CD14-positive monocyte (primary cell): ENCODE measurements at regions not wholly inside any gene's neighbourhood (a gene's known extent, or its start where the extent isn't known, plus 50 kb on each side); places are given as distances from the start of the nearest gene placed in this dataset.

Experiments
- DNase-seq, 3 donors: peaks; one replicate each; pipeline ENCODE4 v3.0.0-alpha.2; 2011 to 2022
- H2AFZ ChIP-seq: 2 replicates; pipeline ENCODE4 v1.6.0; 2012; ENCODE audit warnings: mild to moderate bottlenecking, low read depth, low read length, inconsistent platforms; ENCODE audit not compliant: insufficient read depth, poor library complexity, severe bottlenecking
- H3K27ac ChIP-seq, 2 donors: 1 replicate in 1 of 2; 2 replicates in 1 of 2; pipeline ENCODE4 v1.5.1; 2012 to 2013; ENCODE audit warnings: low read length in 2 of 2, control low read depth in 1 of 2, inconsistent platforms in 1 of 2, low read depth in 1 of 2, mild to moderate bottlenecking in 1 of 2
- H3K27me3 ChIP-seq, 2 donors: one replicate each; pipeline versions ENCODE4 v1.6.0 to v1.6.1; 2011 to 2013; ENCODE audit warnings: low read length in 2 of 2; ENCODE audit not compliant: control insufficient read depth in 2 of 2, insufficient read depth in 2 of 2
- H3K36me3 ChIP-seq, 2 donors: replicated peaks in 1 of 2; 1 replicate in 1 of 2; 2 replicates in 1 of 2; pipeline versions ENCODE4 v1.5.1 to v1.6.1; 2012 to 2013; ENCODE audit warnings: low read length in 2 of 2, control low read depth in 1 of 2, inconsistent platforms in 1 of 2, mild to moderate bottlenecking in 1 of 2; ENCODE audit not compliant: insufficient read depth in 2 of 2, control insufficient read depth in 1 of 2
- H3K4me1 ChIP-seq, 2 donors: 1 replicate in 1 of 2; 2 replicates in 1 of 2; pipeline versions ENCODE4 v1.5.1 to v1.6.1; 2012 to 2013; ENCODE audit warnings: low read length in 2 of 2, control low read depth in 1 of 2, inconsistent platforms in 1 of 2, mild to moderate bottlenecking in 1 of 2, moderate library complexity in 1 of 2; ENCODE audit not compliant: insufficient read depth in 2 of 2, control insufficient read depth in 1 of 2
- H3K4me2 ChIP-seq: replicated peaks from 2 replicates; pipeline ENCODE3; 2012; ENCODE audit warnings: low read length, moderate library complexity, mild to moderate bottlenecking; ENCODE audit not compliant: poor library complexity, severe bottlenecking; ENCODE audit errors: extremely low read depth
- H3K4me3 ChIP-seq, 3 experiments: fragments of 200-600 bp in 1 of 3; sonication (generic) in 1 of 3; replicated peaks in 1 of 3; 1 replicate in 2 of 3; 2 replicates in 1 of 3; pipeline ENCODE4 v1.5.1; 2011 to 2013; ENCODE audit warnings: low read length in 3 of 3, mild to moderate bottlenecking in 3 of 3, control low read depth in 2 of 3, low read depth in 2 of 3, inconsistent platforms in 1 of 3, moderate library complexity in 1 of 3
- H3K79me2 ChIP-seq: 2 replicates; pipeline ENCODE4 v1.6.0; 2012; ENCODE audit warnings: mild to moderate bottlenecking, control low read depth, inconsistent platforms, low read length, moderate library complexity; ENCODE audit not compliant: insufficient read depth
- H3K9ac ChIP-seq: 2 replicates; pipeline ENCODE4 v1.6.0; 2017; ENCODE audit warnings: low read length, mild to moderate bottlenecking; ENCODE audit not compliant: insufficient read depth, poor library complexity, severe bottlenecking
- H3K9me3 ChIP-seq, 2 donors: replicated peaks in 1 of 2; 1 replicate in 1 of 2; 2 replicates in 1 of 2; pipeline versions ENCODE4 v1.5.1 to v1.6.1; 2012 to 2013; ENCODE audit warnings: low read length in 2 of 2, control low read depth in 1 of 2; ENCODE audit not compliant: control insufficient read depth in 1 of 2, insufficient read depth in 1 of 2
- H4K20me1 ChIP-seq: 2 replicates; pipeline ENCODE4 v1.6.0; 2012; ENCODE audit warnings: mild to moderate bottlenecking, low read length, control low read depth, moderate library complexity; ENCODE audit not compliant: insufficient read depth
- H3K27ac Mint-ChIP-seq, 7 donors: one replicate each; pipeline ENCODE4 v1.8.0; 2020; ENCODE audit warnings: mild to moderate bottlenecking in 7 of 7, mixed read lengths in 7 of 7, moderate library complexity in 6 of 7, inconsistent platforms in 2 of 7
- H3K27me3 Mint-ChIP-seq, 3 donors: one replicate each; pipeline ENCODE4 v1.8.0; 2021 to 2022; ENCODE audit warnings: low read depth in 3 of 3, mild to moderate bottlenecking in 3 of 3, mixed read lengths in 3 of 3, moderate library complexity in 3 of 3, inconsistent platforms in 1 of 3
- H3K36me3 Mint-ChIP-seq, 2 donors: one replicate each; pipeline ENCODE4 v1.8.0; 2020; ENCODE audit warnings: mixed read lengths in 2 of 2, inconsistent platforms in 1 of 2, mild to moderate bottlenecking in 1 of 2
- H3K4me1 Mint-ChIP-seq: one replicate; pipeline ENCODE4 v1.8.0; 2020; ENCODE audit warnings: mild to moderate bottlenecking, mixed read lengths
- H3K4me3 Mint-ChIP-seq, 2 donors: one replicate each; pipeline ENCODE4 v1.8.0; 2020; ENCODE audit warnings: mild to moderate bottlenecking in 2 of 2, mixed read lengths in 2 of 2, moderate library complexity in 1 of 2
- H3K9me3 Mint-ChIP-seq, 7 donors: one replicate each; pipeline ENCODE4 v1.8.0; 2020 to 2022; ENCODE audit warnings: mixed read lengths in 7 of 7, mild to moderate bottlenecking in 6 of 7, moderate library complexity in 6 of 7, inconsistent platforms in 2 of 7
- CTCF ChIP-seq: fragments of 200-600 bp; IDR thresholded peaks from one replicate; pipeline ENCODE4 v1.8.0; 2022; ENCODE audit warnings: antibody characterized with exemption, mild to moderate bottlenecking
- WGBS: methylation state at CpG from one replicate; pipeline ENCODE4 v1.1.5; 2013; ENCODE audit warnings: missing lambda C conversion rate; ENCODE audit not compliant: insufficient coverage; 5-methylcytosine and 5-hydroxymethylcytosine counted together
- intact Hi-C, 2 donors: fragments of 100-400 bp; cut with micrococcal nuclease; formaldehyde crosslinking; loops; one replicate each; pipeline versions ENCODE4 v1.15.0 to v1.15.1; 2023

GRCh38 chr5:136636001-136636400, 270.7 kb upstream of the TRPC7 start:
- no peak overlapping the region for H3K9ac ChIP-seq
- Mint-ChIP-seq H3K27me3 (peaks cover 0 to 2% (median 1%) of the 10 kb centered on the region in 3 donors), H3K27ac (no peak overlapping the region), H3K4me3 (no peak overlapping the region), H3K9me3 (peaks cover 0 to 3% (median 0%) of the 10 kb centered on the region in 7 donors), H3K4me1 (no peaks in the 10 kb centered on the region), H3K36me3 (no peaks in the 10 kb centered on the region)
- H3K4me1 ChIP-seq = no peaks in the 10 kb centered on the region
- H3K27me3 ChIP-seq = no peaks in the 10 kb centered on the region
- H3K27ac ChIP-seq = no peak overlapping the region
- no peak overlapping the region for H3K4me3 ChIP-seq
- H3K79me2 ChIP-seq = no peaks in the 10 kb centered on the region
- WGBS = no CpG with 5 or more reads among the region's 1 CpG
- H3K9me3 ChIP-seq = no peaks in the 10 kb centered on the region
- H3K36me3 ChIP-seq = no peaks in the 10 kb centered on the region
- no peak for TF ChIP-seq CTCF
- no peak overlapping the region for H2AFZ ChIP-seq
- H3K4me2 ChIP-seq = no peak overlapping the region
- no peak for DNase-seq
- no peaks in the 10 kb centered on the region for H4K20me1 ChIP-seq
- intact Hi-C loops = no loop called here

- no peak overlapping the region for H3K4me2 ChIP-seq
- H3K4me1 Mint-ChIP-seq = no peaks in the 10 kb centered on the region
- H3K4me1 ChIP-seq = no peaks in the 10 kb centered on the region
- DNase-seq = no peak
- peaks cover 0 to 1% (median 0%) of the 10 kb centered on the region in 3 donors for H3K27me3 Mint-ChIP-seq
- no peak overlapping the region for H3K4me3 Mint-ChIP-seq
- TF ChIP-seq CTCF = no peak
- H3K4me3 ChIP-seq = no peak overlapping the region
- H3K27ac Mint-ChIP-seq = no peak overlapping the region
- H3K27me3 ChIP-seq = no peaks in the 10 kb centered on the region
- no peaks in the 10 kb centered on the region for H3K36me3 ChIP-seq
- no peak overlapping the region for H3K27ac ChIP-seq
- H3K36me3 Mint-ChIP-seq = no peaks in the 10 kb centered on the region
- no CpG with 5 or more reads among the region's 1 CpG for WGBS
- no peaks in the 10 kb centered on the region for H3K79me2 ChIP-seq
- H3K9me3 Mint-ChIP-seq = peaks cover 0 to 5% (median 2%) of the 10 kb centered on the region in 7 donors
- H3K9me3 ChIP-seq = no peaks in the 10 kb centered on the region
- H3K9ac ChIP-seq = no peak overlapping the region
- intact Hi-C loops = no loop called here
- H2AFZ ChIP-seq = no peak overlapping the region
- no peaks in the 10 kb centered on the region for H4K20me1 ChIP-seq
Measured at GRCh38 chr5:136631186-136631585, 265.8 kb upstream of the TRPC7 start.
